Mucosa of descending colon (tissue), 3 donors: ENCODE measurements at regions not wholly inside any gene's neighbourhood (a gene's known extent, or its start where the extent isn't known, plus 50 kb on each side); places are given as distances from the start of the nearest gene placed in this dataset.
A peak's percentile ranks its signal among the peaks of the same experiment; 100 is the strongest.

Experiments
- ATAC-seq: fragments of 200-7000 bp; cut with Tn5 transposase; one replicate; pipeline ENCODE4 v1.9.1; 2020; ENCODE audit warnings: mild to moderate bottlenecking, moderate library complexity
- DNase-seq, 3 donors: peaks; one replicate each; pipeline ENCODE4 v3.0.0-alpha.2; 2020
- H3K36me3 ChIP-seq: fragments of 200-600 bp; one replicate; pipeline ENCODE4 v1.8.0; 2021; ENCODE audit warnings: low read depth, mild to moderate bottlenecking
- H3K4me1 ChIP-seq: fragments of 200-600 bp; one replicate; pipeline ENCODE4 v1.8.0; 2021; ENCODE audit warnings: low read depth, mild to moderate bottlenecking
- H3K4me3 ChIP-seq: fragments of 200-600 bp; one replicate; pipeline ENCODE4 v1.8.0; 2021; ENCODE audit warnings: mild to moderate bottlenecking
- H3K9me3 ChIP-seq: fragments of 200-600 bp; one replicate; pipeline ENCODE4 v1.8.0; 2021; ENCODE audit warnings: mild to moderate bottlenecking
- CTCF ChIP-seq: fragments of 200-600 bp; IDR thresholded peaks from one replicate; pipeline ENCODE4 v1.8.0; 2022; ENCODE audit warnings: antibody characterized with exemption, mild to moderate bottlenecking
- intact Hi-C, 2 donors: fragments of 100-400 bp; cut with DNase I in 1 of 2; cut with micrococcal nuclease in 1 of 2; formaldehyde crosslinking; loops; one replicate each; pipeline versions ENCODE4 v1.11.0 to v1.11.1; 2022; cut with DNase I, micrococcal nuclease
- donor health status: DM: no; HTN: no; CAD: no; lungs with moderate emphysema.
- donor health status: DM: no; HTN: no; CAD: no.
- donor health status: DM: no; HTN: yes; CAD: no.

GRCh38 chr20:3340443-3340842, 67.0 kb downstream of the DNAAF9 start:
- peak in 2 of 3 donors; percentile 28 to 31 for DNase-seq
- TF ChIP-seq CTCF, result no peak
- H3K4me1 ChIP-seq, result no peaks in the 10 kb centered on the region
- no peaks in the 10 kb centered on the region for H3K36me3 ChIP-seq
- no peak overlapping the region for H3K4me3 ChIP-seq
- no peaks in the 10 kb centered on the region for H3K9me3 ChIP-seq
- intact Hi-C loops, result no loop called here
- ATAC-seq, result peak; percentile 8

GRCh38 chr20:3339571-3339970, 67.9 kb downstream of the DNAAF9 start:
- Histone ChIP-seq H3K4me3 (no peak overlapping the region), H3K36me3 (no peaks in the 10 kb centered on the region), H3K9me3 (no peaks in the 10 kb centered on the region), H3K4me1 (no peaks in the 10 kb centered on the region)
- ATAC-seq (no peak), DNase-seq (no peak)
- intact Hi-C loops, result no loop called here
- TF ChIP-seq CTCF, result no peak

GRCh38 chr20:3339076-3339475, 68.4 kb downstream of the DNAAF9 start:
- no peaks in the 10 kb centered on the region for H3K9me3 ChIP-seq
- DNase-seq (no peak), ATAC-seq (no peak)
- intact Hi-C loops, result no loop called here
- no peaks in the 10 kb centered on the region for H3K4me1 ChIP-seq
- no peak for TF ChIP-seq CTCF
- no peak overlapping the region for H3K4me3 ChIP-seq
- H3K36me3 ChIP-seq, result no peaks in the 10 kb centered on the region

GRCh38 chr20:3334156-3334943, 73.1 kb downstream of the DNAAF9 start:
- DNase-seq (no peak), ATAC-seq (no peak)
- H3K36me3 ChIP-seq, result no peaks in the 10 kb centered on the region
- TF ChIP-seq CTCF, result no peak
- H3K9me3 ChIP-seq, result no peaks in the 10 kb centered on the region
- no peak overlapping the region for H3K4me3 ChIP-seq
- H3K4me1 ChIP-seq, result no peaks in the 10 kb centered on the region
- intact Hi-C loops, result no loop called here

GRCh38 chr20:3330046-3330741, 77.3 kb downstream of the DNAAF9 start:
- ATAC-seq, result peak; percentile 31
- TF ChIP-seq CTCF, result no peak
- Histone ChIP-seq H3K9me3 (no peaks in the 10 kb centered on the region), H3K36me3 (no peaks in the 10 kb centered on the region), H3K4me3 (no peak overlapping the region), H3K4me1 (no peaks in the 10 kb centered on the region)
- DNase-seq, result no peak
- intact Hi-C loops, result no loop called here
